AG09309 (cell line): ENCODE measurements at regions not wholly inside any gene's neighbourhood (a gene's known extent, or its start where the extent isn't known, plus 50 kb on each side); places are given as distances from the start of the nearest gene placed in this dataset.

ENCODE experiments used
- DNase-seq: peaks from one replicate; pipeline ENCODE4 v3.0.0-alpha.2; 2010; ENCODE audit warnings: low read depth
- H3K4me3 ChIP-seq: 2 replicates; pipeline ENCODE4 v1.5.1; 2011; ENCODE audit warnings: mild to moderate bottlenecking, low read depth, low read length, moderate library complexity; ENCODE audit not compliant: control insufficient read depth
- CTCF ChIP-seq: IDR thresholded peaks from 2 replicates; pipeline ENCODE4 v1.5.1; 2011; ENCODE audit warnings: mild to moderate bottlenecking, low read depth, low read length, inconsistent platforms; ENCODE audit not compliant: insufficient read depth, control insufficient read depth; ENCODE audit errors: missing control alignments

DNA sequence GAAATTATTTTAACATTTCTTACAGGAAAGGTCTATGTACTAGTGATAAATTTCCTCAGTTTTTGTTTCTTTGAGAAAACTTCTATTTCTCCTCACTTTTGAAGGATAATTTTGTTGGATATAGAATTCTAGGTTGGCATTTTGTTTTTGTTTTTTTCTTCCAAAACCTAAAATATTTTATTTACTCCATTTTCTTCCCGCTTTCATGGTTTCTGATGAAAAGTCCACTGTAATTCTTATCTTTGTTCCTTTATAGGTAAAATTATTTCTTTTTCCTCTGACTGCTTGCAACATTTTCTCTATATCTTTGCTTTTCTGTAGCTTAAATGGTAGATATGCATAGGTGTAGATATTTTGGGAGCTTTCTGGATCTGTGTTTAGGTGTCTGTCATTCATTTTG lies 153.9 kb upstream of the DSCAM start:
- TF ChIP-seq CTCF: no peak
- H3K4me3 ChIP-seq: no peak overlapping the region
- DNase-seq: no peak

GRCh38 chr21:41006636-41007035 lies 159.7 kb upstream of the DSCAM start:
- no peak overlapping the region for H3K4me3 ChIP-seq
- no peak for TF ChIP-seq CTCF
- DNase-seq: no peak

GRCh38 chr21:41008351-41008750 lies 159.6 kb upstream of the BACE2 start:
- H3K4me3 ChIP-seq: no peak overlapping the region
- no peak for DNase-seq
- no peak for TF ChIP-seq CTCF

GRCh38 chr21:41008974-41009373 lies 159.0 kb upstream of the BACE2 start:
- DNase-seq: no peak
- no peak for TF ChIP-seq CTCF
- no peak overlapping the region for H3K4me3 ChIP-seq

DNA sequence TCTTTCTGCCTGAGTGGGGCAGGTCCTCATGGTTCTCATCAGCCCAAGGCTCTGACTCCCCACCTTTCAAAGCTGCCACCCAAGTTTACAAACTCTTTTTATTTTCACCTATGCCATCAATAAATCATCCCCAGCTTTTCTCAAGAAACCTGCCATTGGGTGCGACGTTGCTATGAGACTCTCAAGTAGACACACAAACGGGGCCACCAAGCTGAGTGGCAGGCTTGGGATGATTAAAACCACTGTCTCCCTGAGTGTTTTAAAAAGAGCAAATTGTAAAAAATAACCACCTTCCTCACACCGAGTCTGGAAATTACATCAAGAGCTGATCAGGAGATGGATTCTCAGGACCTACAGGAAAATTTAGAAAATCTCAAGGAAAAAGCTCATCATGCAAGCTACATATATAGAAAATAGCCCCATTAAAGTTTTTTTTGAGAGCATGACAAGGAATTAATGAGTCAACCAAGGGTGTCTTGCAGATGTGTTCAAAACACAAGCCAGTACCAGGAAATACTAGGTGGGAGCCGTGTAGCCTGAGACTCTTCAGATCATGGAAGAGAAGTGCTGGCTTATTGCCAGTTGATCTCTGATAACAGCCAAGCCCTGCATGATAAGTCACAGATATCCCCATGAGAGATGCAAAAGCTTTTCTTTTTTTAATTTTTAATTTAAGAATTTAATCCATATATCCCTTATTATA lies 158.4 kb upstream of the BACE2 start:
- DNase-seq: no peak
- TF ChIP-seq CTCF: no peak
- H3K4me3 ChIP-seq: no peak overlapping the region

GRCh38 chr21:41010101-41010435 lies 157.9 kb upstream of the BACE2 start:
- no peak for DNase-seq
- H3K4me3 ChIP-seq: no peak overlapping the region
- TF ChIP-seq CTCF: no peak

DNA sequence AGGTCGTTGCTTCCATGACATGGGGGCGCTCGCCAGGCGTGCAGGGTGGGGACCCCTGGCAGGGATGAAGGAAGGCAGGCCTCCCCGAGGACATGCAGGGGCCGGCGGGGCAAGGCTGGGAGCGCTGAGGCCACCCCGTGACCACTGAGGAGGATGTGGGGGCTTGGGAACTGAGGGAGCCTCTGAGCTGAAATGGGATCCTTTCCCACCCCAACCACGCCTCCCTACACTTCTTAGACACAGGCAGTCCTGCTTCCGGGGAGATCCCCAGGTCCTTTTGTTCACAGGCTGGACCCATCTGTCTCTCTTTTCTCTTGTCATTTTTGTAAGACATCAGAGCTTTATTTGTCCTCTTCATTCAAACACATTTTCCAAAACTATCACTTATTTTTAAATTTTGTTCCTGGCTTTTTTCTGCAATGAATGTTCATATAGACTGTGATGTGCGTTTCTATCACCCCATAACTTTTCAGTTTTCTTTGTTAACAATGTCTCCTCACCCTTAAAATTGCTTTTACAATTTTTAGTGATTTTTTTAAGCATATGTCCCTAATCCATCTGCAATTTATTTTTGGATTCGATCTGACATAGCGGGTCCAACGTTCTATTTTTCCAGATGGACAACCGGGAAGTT lies 156.7 kb upstream of the BACE2 start:
- no peak for DNase-seq
- TF ChIP-seq CTCF: no peak
- H3K4me3 ChIP-seq: no peak overlapping the region
